DMS 273 treated with DMSO at 0.1 percent for 48 hours (cell line): ENCODE measurements at regions not wholly inside any gene's neighbourhood (a gene's known extent, or its start where the extent isn't known, plus 50 kb on each side); places are given as distances from the start of the nearest gene placed in this dataset.

ENCODE experiments used
- DNase-seq: peaks from one replicate; lab custom pipeline; 2025; lab: John Stamatoyannopoulos, UW

GRCh38 chr17:73754886-73755400 lies 110.7 kb upstream of the SDK2 start:
- DNase-seq: no peak

GRCh38 chr17:73757420-73757819 lies 113.2 kb upstream of the SDK2 start:
- DNase-seq: no peak

- DNase-seq: no peak
Measured at GRCh38 chr17:73758245-73758644, 114.0 kb upstream of the SDK2 start.

- DNase-seq: no peak
Measured at GRCh38 chr17:73759324-73759723, 115.1 kb upstream of the SDK2 start.

GRCh38 chr17:73759734-73760438 lies 115.6 kb upstream of the SDK2 start:
- no peak for DNase-seq

GRCh38 chr17:73760439-73760758 lies 116.2 kb upstream of the SDK2 start:
- DNase-seq: no peak

- DNase-seq: no peak
Measured at GRCh38 chr17:73765824-73766563, 121.7 kb upstream of the SDK2 start.

- no peak for DNase-seq
Measured at GRCh38 chr17:73767696-73768095, 123.5 kb upstream of the SDK2 start.

GRCh38 chr17:73768691-73769090 lies 124.4 kb upstream of the SDK2 start:
- no peak for DNase-seq

GRCh38 chr17:73769479-73769878 lies 125.2 kb upstream of the SDK2 start:
- no peak for DNase-seq

GRCh38 chr17:73770115-73770848 lies 126.0 kb upstream of the SDK2 start:
- DNase-seq: peak; percentile 95

GRCh38 chr17:73770849-73771229 lies 126.6 kb upstream of the SDK2 start:
- no peak for DNase-seq

GRCh38 chr17:73772107-73772705 lies 128.0 kb upstream of the SDK2 start:
- no peak for DNase-seq

- DNase-seq: no peak
Measured at GRCh38 chr17:73773702-73774101, 129.5 kb upstream of the SDK2 start.

- no peak for DNase-seq
Measured at GRCh38 chr17:73774852-73775251, 130.6 kb upstream of the SDK2 start.

GRCh38 chr17:73776351-73777130 lies 132.3 kb upstream of the SDK2 start:
- no peak for DNase-seq

- DNase-seq: no peak
Measured at GRCh38 chr17:73777131-73777449, 132.8 kb upstream of the SDK2 start.

- DNase-seq: no peak
Measured at GRCh38 chr17:73782231-73782630, 138.0 kb upstream of the SDK2 start.

- no peak for DNase-seq
Measured at GRCh38 chr17:73782641-73783381, 138.6 kb upstream of the SDK2 start.

GRCh38 chr17:73783382-73783766 lies 139.1 kb upstream of the SDK2 start:
- no peak for DNase-seq

- no peak for DNase-seq
Measured at GRCh38 chr17:73783945-73784603, 139.8 kb upstream of the SDK2 start.
